Activated T-cell treated with anti-CD3 and anti-CD28 coated beads for 1 hour (primary cell): ENCODE measurements at regions not wholly inside any gene's neighbourhood (a gene's known extent, or its start where the extent isn't known, plus 50 kb on each side); places are given as distances from the start of the nearest gene placed in this dataset.
"Not testable (repeated sequence)": the region's sequence is repeated elsewhere in the genome, so short reads cannot be mapped to it uniquely, and the experiment has no call there.

Experiments used
- DNase-seq: peaks from one replicate; pipeline ENCODE4 v3.0.0-alpha.2; 2020; ENCODE audit warnings: low read depth

DNA sequence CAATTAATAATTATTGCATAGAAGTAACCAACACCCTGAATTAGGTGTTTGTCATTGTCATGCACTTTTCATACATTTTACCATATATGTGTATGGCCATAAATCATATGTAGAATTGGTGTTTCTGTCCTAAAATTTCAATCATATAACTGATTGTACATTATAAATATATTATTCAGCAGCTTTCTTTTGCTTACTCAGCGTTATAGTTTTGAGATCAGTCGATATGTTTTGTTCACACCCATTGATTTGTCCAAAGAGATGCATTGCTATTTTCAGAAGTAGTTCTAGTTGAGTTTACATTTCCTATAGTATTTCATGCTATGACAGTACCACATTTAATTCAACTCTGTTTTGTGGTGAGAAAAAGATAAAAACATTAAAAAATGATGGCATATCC is 50.5 kb upstream of the PARP4 start:
- no peak for DNase-seq

DNA sequence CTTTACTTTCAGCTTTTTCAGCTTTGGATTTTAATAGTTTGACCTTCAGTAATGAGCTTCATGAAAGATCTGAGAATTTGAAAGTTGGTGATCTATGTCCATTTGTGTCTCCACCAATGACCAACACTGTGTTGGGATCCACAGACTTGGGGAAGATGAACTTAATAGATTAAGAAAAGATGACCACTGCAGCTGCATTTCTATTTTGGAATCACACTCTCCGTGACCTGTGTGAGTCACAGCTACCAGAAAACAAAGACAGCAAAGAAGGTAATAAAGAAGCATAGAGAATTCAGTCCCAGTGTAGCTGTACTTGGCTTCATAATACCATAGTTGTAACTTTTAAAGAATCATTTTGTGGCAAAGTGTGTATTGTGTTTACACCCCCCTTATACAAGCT is 51.4 kb upstream of the PARP4 start:
- not testable (repeated sequence) for DNase-seq

- DNase-seq, result no peak
These were observed 52.3 kb upstream of the PARP4 start for GRCh38 chr13:24564881-24565280.

- DNase-seq, result not testable (repeated sequence)
These were observed 55.0 kb upstream of the PARP4 start for GRCh38 chr13:24567593-24567992.

- no peak for DNase-seq
These were observed 62.3 kb upstream of the PARP4 start for GRCh38 chr13:24574847-24575246.

GRCh38 chr13:24580315-24580714 is 67.7 kb upstream of the PARP4 start:
- DNase-seq, result not testable (repeated sequence)

DNA sequence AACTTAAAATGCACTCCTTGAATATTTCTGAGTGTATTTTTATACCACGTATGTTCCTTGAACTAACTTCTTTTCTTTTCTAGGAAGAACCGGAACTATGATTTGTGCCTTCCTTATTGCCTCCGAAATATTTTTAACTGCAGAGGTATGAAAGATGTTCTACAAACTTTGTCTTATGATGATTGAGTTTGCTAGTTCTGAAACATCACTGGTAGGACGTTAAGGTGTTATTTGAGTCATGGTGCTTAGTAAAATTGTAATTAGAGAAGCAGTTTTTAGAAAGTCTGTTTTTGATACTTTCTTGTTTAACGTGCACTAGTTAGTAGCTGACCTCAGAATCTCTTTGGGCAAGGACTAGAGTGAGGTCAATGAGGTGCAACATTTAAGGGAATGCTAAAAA is 69.0 kb upstream of the PARP4 start:
- DNase-seq, result not testable (repeated sequence)

- DNase-seq, result not testable (repeated sequence)
These were observed 79.1 kb upstream of the PARP4 start for GRCh38 chr13:24591697-24592096.

DNA sequence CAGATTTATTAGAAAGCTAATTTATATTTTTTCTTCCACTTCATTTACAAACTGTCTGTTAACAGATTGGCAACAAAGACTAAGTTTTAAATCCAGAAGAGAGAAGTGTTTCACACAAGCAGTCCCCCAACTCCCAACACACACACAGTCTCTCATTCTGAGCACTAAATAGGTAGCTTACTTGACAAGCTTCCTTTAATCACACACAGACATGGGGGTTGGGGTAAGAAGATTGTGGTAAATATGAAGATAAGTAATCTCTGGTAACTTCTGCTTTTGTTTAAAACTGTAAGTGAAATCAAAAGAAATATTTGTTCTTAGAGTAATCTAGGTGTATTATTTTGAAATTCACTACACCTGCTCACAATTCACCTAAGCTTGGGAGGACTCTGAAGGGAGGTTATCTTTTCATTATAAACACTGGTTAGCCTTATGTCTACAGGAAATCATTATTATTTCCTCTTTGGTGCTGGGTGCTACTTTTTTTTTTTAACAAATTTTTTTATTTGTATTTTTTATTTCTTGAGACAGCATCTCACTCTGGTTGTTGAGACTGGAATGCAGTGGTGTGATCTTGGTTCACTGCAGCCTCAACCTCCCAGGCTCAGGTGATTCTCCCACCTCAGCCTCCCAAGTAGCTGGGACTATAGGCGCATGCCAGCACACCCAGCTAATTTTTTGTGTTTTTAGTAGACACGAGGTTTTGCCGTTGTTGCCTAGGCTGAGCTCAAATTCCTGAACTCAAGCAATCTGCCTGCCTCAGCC is 82.1 kb upstream of the ATP12A start:
- not testable (repeated sequence) for DNase-seq

GRCh38 chr13:24599019-24599791 is 81.0 kb upstream of the ATP12A start:
- DNase-seq, result not testable (repeated sequence)

DNA sequence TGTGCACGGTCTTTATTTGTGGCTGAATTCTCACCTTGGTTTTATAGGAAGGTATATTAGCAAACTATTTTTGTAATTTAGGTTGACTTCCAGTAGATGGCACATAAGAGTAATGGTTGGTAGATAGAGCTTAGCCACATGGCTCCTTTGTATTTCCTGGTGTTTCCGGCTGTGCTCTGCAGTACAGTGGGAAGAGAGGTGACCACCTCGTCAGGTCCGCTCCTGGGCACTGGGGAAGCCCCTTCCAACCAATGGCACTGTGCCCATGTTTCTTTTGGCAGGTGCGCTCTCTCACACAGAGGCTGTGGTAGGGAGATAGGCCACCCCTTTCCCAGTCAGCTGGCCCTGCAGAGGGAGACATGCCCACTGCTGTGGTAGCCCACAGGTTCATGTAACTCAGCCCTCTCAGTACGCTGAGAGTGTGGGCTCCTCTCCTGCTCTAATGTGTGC is 74.3 kb upstream of the ATP12A start:
- DNase-seq, result no peak

DNA sequence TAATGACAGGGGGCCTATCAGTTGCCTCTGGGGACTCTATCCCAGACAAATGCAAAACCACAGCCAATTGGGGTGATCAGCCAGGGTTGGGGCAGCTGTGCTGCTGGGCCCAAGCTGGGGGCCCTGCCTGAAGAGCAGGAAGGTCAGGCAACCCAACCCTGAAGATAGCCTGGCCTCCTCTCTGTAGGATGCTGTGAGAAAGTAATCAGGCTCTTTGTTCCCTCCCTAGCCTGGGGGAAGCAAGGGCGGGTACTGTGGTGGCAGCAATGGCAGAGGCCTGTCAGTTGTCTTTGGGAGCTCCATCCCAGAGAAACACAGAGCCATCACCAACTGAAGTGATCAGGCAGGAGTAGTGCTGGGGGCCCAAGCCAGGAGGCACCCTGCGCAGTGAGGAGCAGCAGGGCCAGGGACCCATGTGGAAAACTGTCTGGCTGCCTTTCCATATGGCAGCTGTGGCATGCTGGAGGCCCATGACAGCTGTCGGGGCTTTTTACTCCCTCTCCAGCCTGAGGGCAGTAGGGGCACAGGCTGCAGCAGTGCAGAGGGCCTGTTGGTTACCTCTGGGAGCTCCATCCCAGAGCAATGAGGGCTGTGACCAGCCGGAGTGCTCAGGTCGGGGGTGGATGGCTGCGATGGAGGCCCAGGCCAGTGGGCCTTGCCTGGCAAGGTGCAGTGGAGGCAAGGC is 73.6 kb upstream of the ATP12A start:
- DNase-seq, result no peak

DNA sequence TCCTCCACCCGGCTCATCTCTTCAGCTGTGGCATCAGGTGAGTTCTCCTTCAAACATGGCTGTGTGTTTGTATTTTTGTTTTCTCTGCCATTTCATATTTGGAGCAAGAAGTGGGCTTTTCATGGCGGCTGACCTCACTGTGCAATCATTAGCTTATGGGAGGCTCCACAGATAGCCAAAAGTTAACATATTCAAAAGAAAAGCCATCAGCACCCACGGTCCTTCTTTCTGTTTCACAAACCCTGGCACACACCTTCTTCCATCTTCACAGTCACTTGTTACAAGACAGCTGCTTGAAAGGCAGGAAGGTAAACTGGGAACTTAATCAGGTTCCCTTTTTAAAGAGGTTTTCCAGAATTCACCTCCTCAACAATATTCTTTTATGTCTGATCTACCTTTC is 69.3 kb upstream of the ATP12A start:
- DNase-seq, result no peak

DNA sequence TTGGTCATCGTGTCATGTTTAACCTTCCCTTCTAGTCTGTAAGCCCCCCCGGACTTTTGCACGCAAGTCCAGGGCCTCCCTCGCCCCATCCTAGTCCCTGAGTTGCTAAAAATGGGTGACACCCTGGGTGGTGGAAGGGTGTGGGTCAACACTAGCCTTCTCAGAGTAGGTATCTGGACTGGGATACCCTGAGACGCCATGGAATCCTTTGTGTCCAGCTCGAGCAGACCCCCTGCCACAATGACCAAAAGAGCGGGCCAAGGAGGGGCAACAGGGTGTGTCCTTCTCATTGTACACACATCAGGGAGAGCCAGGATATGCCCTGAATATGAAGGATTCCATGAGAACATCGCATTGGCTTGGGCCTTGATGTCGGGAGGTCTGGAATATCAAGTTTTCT is 67.5 kb upstream of the ATP12A start:
- no peak for DNase-seq

- no peak for DNase-seq
These were observed 67.1 kb upstream of the ATP12A start for GRCh38 chr13:24613128-24613527.

DNA sequence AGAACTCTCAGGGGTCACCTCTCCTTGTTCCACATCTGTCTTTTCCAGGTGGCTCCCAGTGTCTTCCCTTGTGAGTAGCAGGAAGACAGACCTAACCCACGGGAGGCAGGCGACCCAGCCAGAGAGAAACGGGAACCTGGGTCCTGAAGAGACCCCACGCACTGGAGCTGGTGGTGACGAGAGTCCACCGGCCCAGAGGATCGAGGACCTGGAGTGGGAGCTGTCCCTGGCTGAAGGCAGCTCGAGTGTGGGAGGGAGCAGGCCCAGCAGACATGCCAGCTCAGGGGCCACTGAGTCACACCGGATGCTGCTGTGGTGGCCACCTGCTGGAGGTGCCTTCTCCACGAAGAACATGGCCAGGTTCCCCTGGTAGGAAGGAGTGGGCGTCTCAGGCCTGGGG is 66.5 kb upstream of the ATP12A start:
- DNase-seq, result no peak

DNA sequence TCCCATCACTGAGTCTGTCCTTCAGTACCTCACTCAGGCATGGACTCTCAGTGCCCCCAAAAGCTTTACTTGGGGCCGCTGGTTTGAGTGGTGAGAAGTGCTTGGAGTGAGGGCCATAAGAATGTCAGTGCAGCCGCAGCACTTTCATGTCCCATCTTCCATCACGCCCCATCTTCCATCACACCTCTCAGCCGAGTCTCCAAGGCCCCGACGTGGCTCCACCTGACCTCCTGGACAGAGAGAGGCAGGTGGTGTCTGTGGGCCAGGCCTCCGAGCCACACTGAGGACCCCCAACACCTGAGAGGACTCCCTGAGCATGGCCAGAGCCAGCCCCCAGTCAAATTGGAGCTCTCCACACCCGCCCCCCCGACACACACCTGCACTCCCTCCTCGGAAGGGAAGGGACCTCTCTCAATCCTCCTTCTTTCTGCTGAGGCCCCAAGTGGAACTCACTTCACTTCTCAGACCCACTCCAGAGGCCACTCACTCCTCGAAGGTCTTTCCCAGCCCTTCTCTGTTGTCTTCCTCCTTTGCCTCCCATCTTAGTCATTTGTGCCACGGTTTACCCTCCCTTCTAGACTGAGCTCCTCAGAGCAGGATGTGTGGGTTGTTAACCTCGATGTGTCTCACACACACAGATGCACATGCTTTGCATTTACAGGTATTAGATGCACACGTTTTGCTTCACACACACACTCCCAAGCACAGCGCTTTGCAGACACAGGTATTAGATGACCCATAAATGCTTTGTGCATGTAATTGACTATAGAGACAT is 65.7 kb upstream of the ATP12A start:
- DNase-seq, result no peak

DNA sequence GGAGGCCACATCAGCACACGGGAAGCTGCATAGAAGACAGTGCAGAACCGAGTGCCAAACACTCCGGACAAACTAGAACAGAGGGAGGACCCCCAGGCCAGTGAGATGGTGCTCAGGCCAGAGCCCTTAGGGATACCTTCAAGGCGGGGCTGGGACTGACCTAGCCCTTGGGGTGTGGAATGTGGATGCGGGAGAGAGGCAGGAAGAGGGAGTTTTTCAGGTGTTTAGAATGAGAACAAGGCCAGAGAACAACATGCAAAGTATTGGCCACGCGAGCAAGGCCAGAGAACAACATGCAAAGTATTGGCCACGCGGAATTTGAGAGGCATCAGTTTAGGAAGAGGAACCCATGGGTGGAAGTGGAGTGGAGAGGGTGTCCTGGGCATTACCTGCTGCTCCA is 65.1 kb upstream of the ATP12A start:
- DNase-seq, result no peak

- DNase-seq, result no peak
These were observed 64.2 kb upstream of the ATP12A start for GRCh38 chr13:24615911-24616472.

GRCh38 chr13:24616514-24616913 is 63.7 kb upstream of the ATP12A start:
- no peak for DNase-seq

DNA sequence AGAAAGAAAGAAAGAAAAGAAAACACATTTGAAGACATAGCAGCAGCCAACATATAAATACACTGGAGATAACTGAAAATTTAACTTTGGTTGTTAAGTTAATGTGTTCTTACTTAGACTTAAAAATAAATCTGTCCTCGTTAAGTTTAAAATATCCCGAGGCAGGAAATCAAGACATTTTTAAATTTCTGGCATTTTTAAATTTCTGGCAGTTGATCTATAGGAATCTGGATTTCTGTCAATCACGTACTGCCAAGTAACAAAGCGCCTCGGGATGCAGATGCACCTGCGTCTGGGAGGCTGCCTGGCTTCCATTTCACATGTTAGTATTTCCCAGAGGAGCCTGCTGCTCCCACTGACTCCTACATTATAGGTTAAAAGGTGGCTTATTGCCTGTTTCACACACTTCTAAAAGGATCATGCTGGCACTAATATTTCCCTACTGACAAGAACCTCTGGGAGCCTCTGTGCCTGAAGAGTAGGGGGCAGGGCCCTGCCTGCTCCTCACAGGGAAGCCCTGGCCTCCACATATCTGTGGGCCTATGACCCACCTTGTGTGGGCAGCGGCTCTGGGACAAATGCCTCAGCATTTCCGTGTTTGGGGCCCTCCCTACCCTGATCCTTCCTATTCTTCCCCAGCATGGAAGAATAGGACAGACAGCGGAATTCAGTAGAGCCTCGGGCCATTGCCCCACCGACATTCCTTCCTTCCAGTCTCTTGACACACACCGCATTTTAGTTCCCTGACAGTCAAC is 62.8 kb upstream of the ATP12A start:
- DNase-seq, result no peak
